PFSK-1 (cell line): ENCODE measurements at regions not wholly inside any gene's neighbourhood (a gene's known extent, or its start where the extent isn't known, plus 50 kb on each side); places are given as distances from the start of the nearest gene placed in this dataset.

ENCODE experiments used
- FOXP2 ChIP-seq: optimal IDR thresholded peaks from 2 replicates; pipeline ENCODE3; 2011; ENCODE audit warnings: borderline replicate concordance, control low read depth, inconsistent platforms; ENCODE audit not compliant: insufficient read depth; ENCODE audit errors: extremely low read length, extremely low read depth
- POLR2AphosphoS5 ChIP-seq: IDR thresholded peaks from 2 replicates; pipeline ENCODE4 v1.6.1; 2012; ENCODE audit warnings: low read depth, mild to moderate bottlenecking, control low read depth, low read length, moderate library complexity
- REST ChIP-seq, 2 experiments: IDR thresholded peaks; 2 replicates each; pipeline versions ENCODE4 v1.6.1 to v1.8.0; 2011 to 2012; ENCODE audit warnings: low read depth in 2 of 2, low read length in 2 of 2, control low read depth in 1 of 2, inconsistent platforms in 1 of 2, mild to moderate bottlenecking in 1 of 2, moderate library complexity in 1 of 2; ENCODE audit not compliant: insufficient read depth in 1 of 2
- SIN3A ChIP-seq: IDR thresholded peaks from 2 replicates; pipeline ENCODE4 v1.6.1; 2012; ENCODE audit warnings: mild to moderate bottlenecking, low read length, moderate library complexity, borderline replicate concordance; ENCODE audit not compliant: insufficient read depth
- TAF1 ChIP-seq: IDR thresholded peaks from 2 replicates; pipeline ENCODE4 v1.6.1; 2012; ENCODE audit warnings: low read length, control low read depth, borderline replicate concordance; ENCODE audit not compliant: insufficient read depth

DNA sequence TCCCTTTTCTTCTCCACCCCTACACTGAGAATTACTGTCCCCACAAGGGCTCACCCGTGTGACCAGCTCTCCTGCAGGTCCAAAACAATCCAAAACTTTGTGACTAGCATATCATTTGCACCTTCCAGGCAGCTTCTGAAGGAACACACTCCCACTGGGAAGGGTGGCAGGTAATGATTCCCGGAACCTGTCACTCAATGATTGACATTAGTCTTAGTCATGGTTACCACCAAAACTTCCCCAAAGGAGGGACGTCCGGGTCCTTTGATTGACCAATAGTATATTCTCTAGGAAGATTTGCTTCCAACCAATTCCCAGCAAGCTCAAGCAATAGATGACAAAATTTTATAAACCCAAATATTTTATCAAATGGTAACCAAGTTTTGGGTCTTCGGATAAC, 127.7 kb upstream of the MYLIP start:
- TF ChIP-seq SIN3A = no peak
- TF ChIP-seq REST (IDR thresholded peaks at IDR 0.05; ENCODE audit: insufficient read depth in 1 of 2, low read depth in 2 of 2, low read length in 2 of 2) = no peak
- TF ChIP-seq POLR2AphosphoS5 = no peak
- no peak for TF ChIP-seq FOXP2
- no peak for TF ChIP-seq TAF1

DNA sequence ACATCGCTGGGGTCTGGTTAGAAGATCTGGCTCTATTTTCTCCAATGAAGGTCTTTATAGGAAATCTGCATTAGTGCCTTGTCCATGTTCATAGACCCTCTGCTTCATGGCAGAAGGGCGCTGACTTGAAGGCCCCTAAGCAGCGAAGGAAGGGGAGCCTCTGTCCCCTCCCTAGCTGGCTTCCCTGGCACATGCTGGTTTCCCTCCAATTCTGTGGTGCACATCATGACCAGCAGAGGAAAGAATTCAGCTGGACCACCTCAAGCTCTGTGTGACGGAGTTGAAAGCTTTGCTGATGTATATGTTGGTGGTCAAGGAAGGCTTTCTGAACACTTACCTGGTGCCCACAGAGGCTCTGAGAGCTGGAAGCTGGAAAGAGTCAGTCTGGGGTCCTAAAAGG, 129.7 kb upstream of the MYLIP start:
- TF ChIP-seq REST (IDR thresholded peaks at IDR 0.05; ENCODE audit: insufficient read depth in 1 of 2, low read depth in 2 of 2, low read length in 2 of 2) = no peak
- no peak for TF ChIP-seq POLR2AphosphoS5
- TF ChIP-seq FOXP2 = no peak
- TF ChIP-seq TAF1 = no peak
- TF ChIP-seq SIN3A = no peak

DNA sequence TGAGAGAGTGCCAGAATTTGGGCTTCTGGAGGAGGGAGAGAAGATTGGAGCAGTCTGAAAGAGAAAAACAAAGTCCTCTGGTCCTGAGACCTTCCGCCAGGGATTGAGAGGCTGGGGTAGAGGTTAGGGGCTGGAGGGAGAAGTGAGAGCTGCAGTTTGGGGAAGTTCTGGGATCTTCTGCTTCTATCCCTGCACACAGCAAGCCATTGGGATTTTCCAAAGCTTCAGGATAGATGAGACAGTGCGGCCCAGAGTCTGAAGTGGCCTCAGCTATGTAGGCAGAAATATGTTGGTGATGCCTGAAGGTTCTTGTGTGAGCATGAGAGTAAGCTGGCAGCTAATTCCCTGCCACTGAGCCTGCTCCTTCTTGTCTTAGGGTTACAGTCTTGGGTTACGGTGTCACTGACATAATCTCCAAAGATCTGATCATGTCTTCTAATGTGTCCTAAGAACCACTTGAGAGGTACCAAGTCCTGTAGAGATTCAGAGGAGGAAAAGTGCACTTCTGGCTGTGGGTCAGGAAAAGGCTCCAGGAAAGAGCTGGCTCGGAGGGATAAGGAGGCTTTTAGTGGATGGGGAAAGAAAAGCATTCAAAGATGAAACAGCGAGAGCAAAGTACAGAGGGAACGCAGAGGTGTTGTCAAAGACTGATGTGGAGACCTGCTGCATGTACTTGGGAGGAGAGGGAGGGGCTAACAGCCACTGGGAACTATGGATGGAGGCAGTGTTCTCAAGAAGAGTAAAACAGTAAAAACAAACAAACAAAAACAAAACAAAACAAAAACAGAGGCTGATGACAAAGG, 131.1 kb upstream of the MYLIP start:
- no peak for TF ChIP-seq POLR2AphosphoS5

DNA sequence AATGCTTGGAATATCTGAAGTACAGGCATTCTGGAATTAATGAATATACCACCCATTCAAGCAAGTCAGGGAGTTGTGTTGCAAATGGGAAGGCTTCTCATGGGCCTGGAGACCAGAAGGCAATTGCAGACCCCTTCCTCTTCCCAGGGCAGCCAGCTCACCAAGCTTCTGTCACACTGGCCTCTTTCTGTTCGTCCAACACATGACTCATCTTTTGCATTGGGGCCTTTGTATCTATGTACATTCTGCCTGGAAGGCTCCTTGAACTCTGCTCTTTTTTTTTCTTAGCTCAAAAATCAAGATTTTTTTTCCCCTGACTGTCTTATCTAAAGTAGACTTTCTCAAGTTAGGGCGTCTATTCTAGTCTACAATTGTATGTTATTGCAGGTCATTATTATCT, 132.9 kb upstream of the MYLIP start:
- TF ChIP-seq TAF1 = no peak
- TF ChIP-seq REST (IDR thresholded peaks at IDR 0.05; ENCODE audit: insufficient read depth in 1 of 2, low read depth in 2 of 2, low read length in 2 of 2) = no peak
- no peak for TF ChIP-seq POLR2AphosphoS5
- TF ChIP-seq SIN3A = no peak
- TF ChIP-seq FOXP2 = no peak

DNA sequence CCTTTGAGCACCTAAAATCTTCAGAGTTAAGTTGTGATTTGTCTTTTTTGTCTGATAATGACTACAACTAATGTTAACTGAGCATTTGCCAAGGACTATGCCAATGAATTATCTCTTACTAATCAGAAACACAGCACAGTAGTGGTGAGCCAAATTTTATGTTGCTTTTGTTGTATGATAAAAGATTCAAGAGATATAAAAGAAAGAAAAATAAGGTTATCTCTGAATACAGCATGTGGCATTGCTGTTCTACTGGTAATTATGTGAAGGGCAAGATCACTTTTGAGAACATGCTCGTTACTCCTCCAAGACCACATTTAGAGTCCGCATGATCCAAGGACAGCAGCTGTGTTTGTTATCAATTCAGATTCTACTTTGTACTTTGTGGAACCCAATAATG, 133.4 kb upstream of the MYLIP start:
- no peak for TF ChIP-seq SIN3A
- TF ChIP-seq FOXP2 = no peak
- TF ChIP-seq POLR2AphosphoS5 = no peak
- TF ChIP-seq REST (IDR thresholded peaks at IDR 0.05; ENCODE audit: insufficient read depth in 1 of 2, low read depth in 2 of 2, low read length in 2 of 2) = no peak
- TF ChIP-seq TAF1 = no peak
